ENCODE measurements at regions not wholly inside any gene's neighbourhood (a gene's known extent, or its start where the extent isn't known, plus 50 kb on each side); places are given as distances from the start of the nearest gene placed in this dataset.

DNA sequence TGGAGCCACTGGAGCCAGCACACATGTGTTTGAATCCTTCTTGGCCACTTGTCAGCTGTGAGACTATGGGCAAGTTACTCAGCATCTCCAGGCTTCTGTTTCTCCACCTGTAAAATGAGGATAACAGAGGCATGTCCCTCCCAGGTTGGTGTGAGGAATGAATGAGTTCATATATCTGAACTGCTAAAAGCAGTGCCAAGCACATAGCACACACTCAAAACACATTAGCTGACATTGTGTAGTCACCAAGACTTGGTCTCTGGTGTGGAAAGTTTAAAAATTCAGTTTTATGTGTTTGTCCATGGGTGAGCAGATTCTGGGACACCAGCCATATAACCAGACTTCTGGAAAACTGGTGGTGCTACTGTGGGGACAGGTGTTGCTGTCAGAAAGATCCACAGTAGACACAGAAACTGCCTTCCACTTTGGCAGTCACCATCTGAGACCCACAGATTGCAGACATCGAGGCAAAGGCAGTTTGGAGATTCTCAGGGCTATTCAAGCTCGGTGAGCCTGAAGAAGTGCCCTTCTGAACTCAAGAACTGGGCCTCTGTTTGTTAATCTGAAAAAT is 115.8 kb downstream of the MRPL14 start:
- TF ChIP-seq, protein P1, sequence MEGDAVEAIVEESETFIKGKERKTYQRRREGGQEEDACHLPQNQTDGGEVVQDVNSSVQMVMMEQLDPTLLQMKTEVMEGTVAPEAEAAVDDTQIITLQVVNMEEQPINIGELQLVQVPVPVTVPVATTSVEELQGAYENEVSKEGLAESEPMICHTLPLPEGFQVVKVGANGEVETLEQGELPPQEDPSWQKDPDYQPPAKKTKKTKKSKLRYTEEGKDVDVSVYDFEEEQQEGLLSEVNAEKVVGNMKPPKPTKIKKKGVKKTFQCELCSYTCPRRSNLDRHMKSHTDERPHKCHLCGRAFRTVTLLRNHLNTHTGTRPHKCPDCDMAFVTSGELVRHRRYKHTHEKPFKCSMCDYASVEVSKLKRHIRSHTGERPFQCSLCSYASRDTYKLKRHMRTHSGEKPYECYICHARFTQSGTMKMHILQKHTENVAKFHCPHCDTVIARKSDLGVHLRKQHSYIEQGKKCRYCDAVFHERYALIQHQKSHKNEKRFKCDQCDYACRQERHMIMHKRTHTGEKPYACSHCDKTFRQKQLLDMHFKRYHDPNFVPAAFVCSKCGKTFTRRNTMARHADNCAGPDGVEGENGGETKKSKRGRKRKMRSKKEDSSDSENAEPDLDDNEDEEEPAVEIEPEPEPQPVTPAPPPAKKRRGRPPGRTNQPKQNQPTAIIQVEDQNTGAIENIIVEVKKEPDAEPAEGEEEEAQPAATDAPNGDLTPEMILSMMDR (IDR thresholded peaks at IDR 0.05): no peak
- TF ChIP-seq POLR2A (IDR thresholded peaks at IDR 0.05): no peak
